ENCODE measurements at regions not wholly inside any gene's neighbourhood (a gene's known extent, or its start where the extent isn't known, plus 50 kb on each side); places are given as distances from the start of the nearest gene placed in this dataset.
"Not testable (repeated sequence)": the region's sequence is repeated elsewhere in the genome, so short reads cannot be mapped to it uniquely, and the experiment has no call there.

- intact Hi-C loops (cut with micrococcal nuclease) = no loop called here
Observed at GRCh38 chr2:22450831-22451230, 934.1 kb upstream of the KLHL29 start.

GRCh38 chr2:22454826-22455485, 930.0 kb upstream of the KLHL29 start:
- intact Hi-C loops (cut with micrococcal nuclease) = no loop called here

GRCh38 chr2:22458440-22458839, 926.5 kb upstream of the KLHL29 start:
- intact Hi-C loops (cut with micrococcal nuclease) = no loop called here

GRCh38 chr2:22475103-22475502, 909.9 kb upstream of the KLHL29 start:
- intact Hi-C loops (cut with micrococcal nuclease) = not testable (repeated sequence)

- intact Hi-C loops (cut with micrococcal nuclease) = no loop called here
Observed at GRCh38 chr2:22478329-22478728, 906.6 kb upstream of the KLHL29 start.

GRCh38 chr2:22481486-22482259, 903.3 kb upstream of the KLHL29 start:
- intact Hi-C loops (cut with micrococcal nuclease) = no loop called here

GRCh38 chr2:22483036-22483435, 901.9 kb upstream of the KLHL29 start:
- intact Hi-C loops (cut with micrococcal nuclease) = no loop called here

GRCh38 chr2:22485486-22485885, 899.5 kb upstream of the KLHL29 start:
- intact Hi-C loops (cut with micrococcal nuclease) = no loop called here

- intact Hi-C loops (cut with micrococcal nuclease) = no loop called here
Observed at GRCh38 chr2:22486343-22486742, 898.6 kb upstream of the KLHL29 start.

GRCh38 chr2:22487036-22487435, 897.9 kb upstream of the KLHL29 start:
- intact Hi-C loops (cut with micrococcal nuclease) = no loop called here

GRCh38 chr2:22487541-22487940, 897.4 kb upstream of the KLHL29 start:
- intact Hi-C loops (cut with micrococcal nuclease) = no loop called here

GRCh38 chr2:22491442-22491841, 893.5 kb upstream of the KLHL29 start:
- intact Hi-C loops (cut with micrococcal nuclease) = no loop called here

GRCh38 chr2:22494156-22494555, 890.8 kb upstream of the KLHL29 start:
- intact Hi-C loops (cut with micrococcal nuclease) = no loop called here

- intact Hi-C loops (cut with micrococcal nuclease) = no loop called here
Observed at GRCh38 chr2:22497064-22497463, 887.9 kb upstream of the KLHL29 start.

GRCh38 chr2:22497789-22498188, 887.2 kb upstream of the KLHL29 start:
- intact Hi-C loops (cut with micrococcal nuclease) = no loop called here

- intact Hi-C loops (cut with micrococcal nuclease) = no loop called here
Observed at GRCh38 chr2:22499082-22499839, 885.7 kb upstream of the KLHL29 start.

GRCh38 chr2:22500555-22500935, 884.4 kb upstream of the KLHL29 start:
- intact Hi-C loops (cut with micrococcal nuclease) = no loop called here

- intact Hi-C loops (cut with micrococcal nuclease) = no loop called here
Observed at GRCh38 chr2:22501851-22502250, 883.1 kb upstream of the KLHL29 start.

- intact Hi-C loops (cut with micrococcal nuclease) = no loop called here
Observed at GRCh38 chr2:22513563-22513962, 871.4 kb upstream of the KLHL29 start.

GRCh38 chr2:22517141-22517540, 867.8 kb upstream of the KLHL29 start:
- intact Hi-C loops (cut with micrococcal nuclease) = no loop called here

GRCh38 chr2:22518641-22519040, 866.3 kb upstream of the KLHL29 start:
- intact Hi-C loops (cut with micrococcal nuclease) = no loop called here
